ENCODE measurements at regions not wholly inside any gene's neighbourhood (a gene's known extent, or its start where the extent isn't known, plus 50 kb on each side); places are given as distances from the start of the nearest gene placed in this dataset.

DNA sequence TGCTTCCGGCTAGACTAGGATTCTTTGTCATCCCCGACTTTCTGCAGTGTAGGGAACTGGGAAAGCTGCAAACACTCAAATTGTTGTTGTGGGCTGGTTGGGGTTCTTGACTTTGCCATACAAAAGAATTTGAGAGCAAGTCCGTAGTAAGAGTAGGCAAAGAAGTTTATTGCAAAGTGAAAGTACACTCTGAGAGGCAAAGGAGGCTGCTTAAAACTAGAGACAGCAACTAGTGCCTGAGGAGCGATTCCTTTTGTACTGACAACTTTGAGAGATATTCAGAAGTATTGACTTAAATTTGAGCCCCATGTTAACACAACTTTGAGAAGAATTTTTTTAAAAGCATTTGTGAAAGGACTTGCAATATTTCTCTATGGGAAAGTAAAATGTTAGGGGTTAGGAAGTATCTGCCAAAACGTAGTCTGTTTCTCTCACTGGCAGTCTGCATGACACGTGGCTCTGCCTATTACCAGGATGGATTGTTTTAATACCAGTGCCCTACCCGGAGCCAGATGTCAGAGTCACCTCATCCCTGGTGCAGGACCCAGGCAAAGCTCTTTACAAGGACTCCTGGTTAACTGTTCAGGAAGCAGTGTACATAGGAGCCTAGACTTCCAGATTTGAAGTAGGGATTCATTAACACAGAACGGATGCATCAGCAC is 85.0 kb upstream of the CLPB start:
- H3K27ac ChIP-seq: no peak overlapping the region
- TF ChIP-seq, protein P1, sequence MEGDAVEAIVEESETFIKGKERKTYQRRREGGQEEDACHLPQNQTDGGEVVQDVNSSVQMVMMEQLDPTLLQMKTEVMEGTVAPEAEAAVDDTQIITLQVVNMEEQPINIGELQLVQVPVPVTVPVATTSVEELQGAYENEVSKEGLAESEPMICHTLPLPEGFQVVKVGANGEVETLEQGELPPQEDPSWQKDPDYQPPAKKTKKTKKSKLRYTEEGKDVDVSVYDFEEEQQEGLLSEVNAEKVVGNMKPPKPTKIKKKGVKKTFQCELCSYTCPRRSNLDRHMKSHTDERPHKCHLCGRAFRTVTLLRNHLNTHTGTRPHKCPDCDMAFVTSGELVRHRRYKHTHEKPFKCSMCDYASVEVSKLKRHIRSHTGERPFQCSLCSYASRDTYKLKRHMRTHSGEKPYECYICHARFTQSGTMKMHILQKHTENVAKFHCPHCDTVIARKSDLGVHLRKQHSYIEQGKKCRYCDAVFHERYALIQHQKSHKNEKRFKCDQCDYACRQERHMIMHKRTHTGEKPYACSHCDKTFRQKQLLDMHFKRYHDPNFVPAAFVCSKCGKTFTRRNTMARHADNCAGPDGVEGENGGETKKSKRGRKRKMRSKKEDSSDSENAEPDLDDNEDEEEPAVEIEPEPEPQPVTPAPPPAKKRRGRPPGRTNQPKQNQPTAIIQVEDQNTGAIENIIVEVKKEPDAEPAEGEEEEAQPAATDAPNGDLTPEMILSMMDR (IDR thresholded peaks at IDR 0.05): no peak
- intact Hi-C loops (cut with DNase I): no loop called here

DNA sequence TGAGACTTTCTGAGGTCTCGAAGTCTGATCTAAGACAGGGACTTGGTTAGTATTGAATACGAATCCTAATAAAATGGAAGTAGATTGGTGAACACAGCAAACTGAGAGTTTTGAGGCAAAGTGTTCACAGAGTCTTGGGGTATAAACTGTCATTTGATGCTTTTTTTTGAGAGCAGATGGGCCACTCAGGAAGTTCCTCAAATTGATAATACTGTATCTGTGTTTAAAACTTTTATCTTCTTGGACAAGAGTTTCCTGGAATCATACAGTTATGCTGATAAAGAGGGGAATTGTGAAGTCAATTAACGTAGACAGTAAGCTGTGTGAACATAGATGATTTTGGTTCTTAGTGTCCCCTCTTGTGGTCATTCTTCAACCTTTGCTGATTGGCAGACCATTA is 80.0 kb upstream of the CLPB start:
- no peaks in the 10 kb centered on the region for H3K27me3 ChIP-seq
- no peak overlapping the region for H3K27ac ChIP-seq
- no peaks in the 10 kb centered on the region for H3K36me3 ChIP-seq
- no peak overlapping the region for H3K4me3 ChIP-seq
- H3K4me1 ChIP-seq: no peaks in the 10 kb centered on the region
- TF ChIP-seq, protein P1 (IDR thresholded peaks at IDR 0.05): no peak
- peaks cover 10 to 23% of the 10 kb centered on the region in 2 donors for H3K9me3 ChIP-seq
- DNase-seq (ENCODE audit: low spot score in 2 of 2): no peak
- intact Hi-C loops (cut with DNase I): no loop called here

More for the DNA sequence above, 85.0 kb upstream of the CLPB start:
- H3K36me3 ChIP-seq: no peaks in the 10 kb centered on the region
- peak overlapping the region; percentile 30 to 42 for H3K4me3 ChIP-seq
- no peaks in the 10 kb centered on the region for H3K27me3 ChIP-seq
- no peaks in the 10 kb centered on the region for H3K9me3 ChIP-seq
- no peak for DNase-seq (ENCODE audit: low spot score in 2 of 2)
- H3K4me1 ChIP-seq: no peaks in the 10 kb centered on the region

DNA sequence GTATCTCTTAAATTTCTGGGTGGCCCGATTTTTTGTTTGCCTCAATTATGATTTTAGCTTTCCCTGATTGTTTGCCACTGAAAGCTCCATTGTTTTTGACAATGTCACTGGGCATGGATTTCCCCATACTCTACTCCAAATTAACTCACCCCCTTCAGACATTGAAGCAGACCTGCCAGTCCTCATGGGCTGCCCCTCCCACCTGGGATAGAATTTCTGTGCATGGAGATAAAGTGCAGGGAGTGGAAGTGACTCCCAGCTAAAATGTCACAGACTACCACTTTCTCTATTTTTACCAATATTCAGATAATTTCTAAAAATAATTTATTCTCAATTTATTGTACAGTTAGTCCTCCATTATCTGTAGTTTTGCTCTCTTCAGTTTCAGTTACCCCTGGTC is 79.1 kb upstream of the CLPB start:
- no peak overlapping the region for H3K4me3 ChIP-seq
- intact Hi-C loops (cut with DNase I): no loop called here
- no peaks in the 10 kb centered on the region for H3K27me3 ChIP-seq
- no peaks in the 10 kb centered on the region for H3K4me1 ChIP-seq
- TF ChIP-seq, protein P1 (IDR thresholded peaks at IDR 0.05): no peak
- H3K27ac ChIP-seq: no peak overlapping the region
- H3K9me3 ChIP-seq: peaks cover 15 to 23% of the 10 kb centered on the region in 2 donors
- H3K36me3 ChIP-seq: no peaks in the 10 kb centered on the region
- DNase-seq (ENCODE audit: low spot score in 2 of 2): no peak

DNA sequence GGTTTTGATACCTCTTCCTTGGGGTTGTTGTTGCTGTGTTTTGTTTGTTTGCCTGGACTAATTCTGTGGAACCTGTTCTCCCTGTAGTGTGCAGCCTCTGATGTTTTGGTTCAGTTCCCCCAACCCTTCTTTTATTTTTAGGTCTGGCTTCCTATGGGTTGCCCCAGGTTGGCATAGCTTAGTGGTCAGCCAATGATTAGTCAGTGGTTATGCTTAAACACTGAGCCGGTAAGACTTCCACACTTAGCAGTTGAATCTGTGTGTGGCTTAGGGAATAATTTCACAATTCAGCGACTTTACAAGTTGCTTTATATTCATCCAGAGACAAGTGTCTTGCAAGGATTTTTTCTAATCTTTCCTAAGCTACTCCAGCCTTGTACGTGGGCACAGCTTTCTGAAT is 78.6 kb upstream of the CLPB start:
- Histone ChIP-seq H3K27me3 (no peaks in the 10 kb centered on the region), H3K9me3 (peaks cover 15 to 23% of the 10 kb centered on the region in 2 donors), H3K4me3 (no peak overlapping the region), H3K36me3 (no peaks in the 10 kb centered on the region), H3K4me1 (no peaks in the 10 kb centered on the region), H3K27ac (no peak overlapping the region)
- TF ChIP-seq, protein P1 (IDR thresholded peaks at IDR 0.05): no peak
- intact Hi-C loops (cut with DNase I): no loop called here
- no peak for DNase-seq (ENCODE audit: low spot score in 2 of 2)

DNA sequence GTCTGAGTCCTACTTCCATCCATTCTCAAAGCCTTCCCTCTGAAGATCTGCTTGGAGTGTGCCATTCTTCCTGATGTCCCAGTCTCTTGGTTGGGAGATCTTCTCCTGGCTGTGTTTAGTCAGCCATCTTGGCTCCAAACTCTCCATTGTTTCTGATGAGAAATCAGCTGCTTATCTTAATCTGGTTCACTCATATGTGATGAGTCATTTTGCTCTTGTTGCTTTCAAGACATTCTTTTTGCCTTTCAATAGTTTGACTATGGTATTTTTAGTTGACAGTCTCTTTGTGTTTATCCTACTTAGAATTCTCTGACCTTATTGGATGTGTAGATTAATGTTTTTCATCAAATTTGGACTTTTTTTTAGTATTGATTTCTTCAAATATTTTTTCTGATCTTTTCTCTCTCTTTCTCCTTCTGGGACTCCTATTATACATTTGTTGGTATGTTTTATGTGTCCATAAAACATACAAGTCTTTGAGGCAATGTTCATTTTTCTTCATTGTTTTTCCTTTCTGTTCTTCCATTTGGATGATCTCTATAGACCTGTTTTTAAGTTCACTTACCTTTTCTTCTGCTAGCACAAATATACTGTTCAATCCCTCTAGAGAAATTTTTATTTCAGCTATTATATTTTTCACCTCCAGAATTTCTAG is 77.2 kb upstream of the CLPB start:
- Histone ChIP-seq H3K27me3 (no peaks in the 10 kb centered on the region), H3K4me3 (no peak overlapping the region), H3K9me3 (peaks cover 15 to 23% of the 10 kb centered on the region in 2 donors), H3K36me3 (no peaks in the 10 kb centered on the region), H3K27ac (no peak overlapping the region), H3K4me1 (no peaks in the 10 kb centered on the region)
- intact Hi-C loops (cut with DNase I): no loop called here
- no peak for DNase-seq (ENCODE audit: low spot score in 2 of 2)
- TF ChIP-seq, protein P1 (IDR thresholded peaks at IDR 0.05): no peak

Data from ascending aorta (tissue), 2 donors.